PC-9 (cell line): ENCODE measurements at regions not wholly inside any gene's neighbourhood (a gene's known extent, or its start where the extent isn't known, plus 50 kb on each side); places are given as distances from the start of the nearest gene placed in this dataset.

Experiments used
- BruUV-seq: library from RNA; stranded (reverse); fragments of 400-500 nt; replicated peaks from 2 replicates; lab custom pipeline; 2021; lab: Mats Ljungman, UMichigan
- CTCF ChIA-PET: fragments of 300-600 bp; sonication (Branson Sonifier 250); formaldehyde crosslinking; loops from one replicate; lab custom pipeline; 2022; ENCODE audit warnings: antibody characterized with exemption; lab: Charles Lee
- POLR2A ChIA-PET: fragments of 300-600 bp; sonication (Branson Sonifier 250); formaldehyde crosslinking; loops from one replicate; lab custom pipeline; 2022; ENCODE audit warnings: antibody characterized with exemption; ENCODE audit not compliant: unreplicated experiment; lab: Charles Lee
- DNase-seq, 2 experiments: peaks; one replicate each; pipeline versions ENCODE4 v3.0.0 to v3.0.0-alpha.2; 2015 to 2022; ENCODE audit warnings: mixed read lengths in 1 of 2
- H2AFZ ChIP-seq: fragments of 200-600 bp; sonication (generic); 2 replicates; pipeline ENCODE4 v1.8.1; 2017; ENCODE audit warnings: antibody characterized with exemption
- H3F3A ChIP-seq: fragments of 200-600 bp; sonication (generic); 2 replicates; pipeline ENCODE4 v1.8.1; 2017; ENCODE audit warnings: antibody characterized with exemption, mild to moderate bottlenecking, low read depth; ENCODE audit not compliant: insufficient read depth
- H3K27ac ChIP-seq: fragments of 200-600 bp; sonication (generic); 2 replicates; pipeline ENCODE4 v1.6.1; 2016; ENCODE audit warnings: mixed run types
- H3K27me3 ChIP-seq: fragments of 200-600 bp; sonication (generic); 2 replicates; pipeline ENCODE4 v1.6.1; 2016; ENCODE audit warnings: low read depth, mixed run types; ENCODE audit not compliant: insufficient read depth
- H3K36me3 ChIP-seq: fragments of 200-600 bp; sonication (generic); 2 replicates; pipeline ENCODE4 v1.6.1; 2016; ENCODE audit warnings: low read depth, mixed run types
- H3K4me1 ChIP-seq: fragments of 200-600 bp; sonication (generic); replicated peaks from 2 replicates; pipeline ENCODE4 v1.6.1; 2016; ENCODE audit warnings: mixed run types; ENCODE audit not compliant: insufficient read depth
- H3K4me2 ChIP-seq: fragments of 200-600 bp; sonication (generic); 2 replicates; pipeline ENCODE4 v1.6.1; 2017; ENCODE audit warnings: mixed run types
- H3K4me3 ChIP-seq: fragments of 200-600 bp; sonication (generic); 2 replicates; pipeline ENCODE4 v1.6.1; 2016; ENCODE audit warnings: mixed run types
- H3K79me2 ChIP-seq: fragments of 200-600 bp; sonication (generic); 2 replicates; pipeline ENCODE4 v1.6.1; 2017; ENCODE audit warnings: low read depth, mixed run types
- H3K9me2 ChIP-seq: fragments of 200-600 bp; sonication (generic); 2 replicates; pipeline ENCODE4 v1.8.1; 2017; ENCODE audit warnings: mild to moderate bottlenecking; ENCODE audit not compliant: insufficient read depth
- H3K9me3 ChIP-seq: fragments of 200-600 bp; sonication (generic); 2 replicates; pipeline ENCODE4 v1.8.1; 2016; ENCODE audit warnings: low read depth; ENCODE audit not compliant: insufficient read depth
- H4K20me1 ChIP-seq: fragments of 200-600 bp; sonication (generic); 2 replicates; pipeline ENCODE4 v1.8.1; 2017; ENCODE audit not compliant: insufficient read depth
- CTCF ChIP-seq: fragments of 200-600 bp; sonication (generic); conservative IDR thresholded peaks from 2 replicates; pipeline ENCODE4 v1.6.1; 2017; ENCODE audit warnings: mixed run types, antibody characterized with exemption, mild to moderate bottlenecking, moderate library complexity
- EZH2 ChIP-seq: fragments of 200-600 bp; sonication (generic); IDR thresholded peaks from 2 replicates; pipeline ENCODE4 v1.8.0; 2017; ENCODE audit warnings: antibody characterized with exemption, low read depth
- intact Hi-C: fragments of 100-400 bp; cut with micrococcal nuclease; formaldehyde crosslinking; loops from one replicate; pipeline ENCODE4 v1.10.0; 2022; ENCODE audit not compliant: unreplicated experiment

- TF ChIP-seq CTCF (no peak), EZH2 (no peak)
- DNase-seq: no peak
- Histone ChIP-seq H3K9me3 (no peaks in the 10 kb centered on the region), H3K79me2 (no peaks in the 10 kb centered on the region), H3K4me2 (no peak overlapping the region), H4K20me1 (no peaks in the 10 kb centered on the region), H3K27me3 (peaks cover 27% of the 10 kb centered on the region; the same call in 1 of the 2 replicates), H3K4me3 (no peak overlapping the region), H3K9me2 (no peaks in the 10 kb centered on the region), H3F3A (no peaks in the 10 kb centered on the region), H2AFZ (no peak overlapping the region), H3K36me3 (no peaks in the 10 kb centered on the region), H3K4me1 (no peaks in the 10 kb centered on the region), H3K27ac (no peak overlapping the region)
- intact Hi-C loops: no loop called here
- ChIA-PET POLR2A (no interaction called here), CTCF (no interaction called here)
- no TSS peak for BruUV-seq
These were observed 137.4 kb downstream of the OR4C45 start for GRCh38 chr11:50170115-50170514.

GRCh38 chr11:50174189-50174588 is 141.5 kb downstream of the OR4C45 start:
- H3F3A ChIP-seq: no peaks in the 10 kb centered on the region
- no peak overlapping the region for H3K27ac ChIP-seq
- no peaks in the 10 kb centered on the region for H3K36me3 ChIP-seq
- no peaks in the 10 kb centered on the region for H3K79me2 ChIP-seq
- CTCF ChIA-PET: no interaction called here
- no peak for DNase-seq
- H3K4me3 ChIP-seq: no peak overlapping the region
- no peaks in the 10 kb centered on the region for H3K9me2 ChIP-seq
- no TSS peak for BruUV-seq
- no peaks in the 10 kb centered on the region for H4K20me1 ChIP-seq
- POLR2A ChIA-PET: no interaction called here
- H2AFZ ChIP-seq: no peak overlapping the region
- no peaks in the 10 kb centered on the region for H3K4me1 ChIP-seq
- H3K4me2 ChIP-seq: no peak overlapping the region
- intact Hi-C loops: no loop called here
- no peaks in the 10 kb centered on the region for H3K9me3 ChIP-seq
- peaks cover 21% of the 10 kb centered on the region; the same call in 1 of the 2 replicates for H3K27me3 ChIP-seq
- peak; percentile 47; the same call in 1 of the 2 replicates for TF ChIP-seq CTCF
- no peak for TF ChIP-seq EZH2

- ChIA-PET CTCF (no interaction called here), POLR2A (no interaction called here)
- Histone ChIP-seq H3K27me3 (peaks cover 15% of the 10 kb centered on the region; the same call in 1 of the 2 replicates), H3K9me3 (no peaks in the 10 kb centered on the region), H3K4me2 (no peak overlapping the region), H3K79me2 (no peaks in the 10 kb centered on the region), H3K4me1 (no peaks in the 10 kb centered on the region), H4K20me1 (no peaks in the 10 kb centered on the region), H3F3A (no peaks in the 10 kb centered on the region), H3K9me2 (no peaks in the 10 kb centered on the region), H2AFZ (no peak overlapping the region), H3K36me3 (no peaks in the 10 kb centered on the region), H3K4me3 (no peak overlapping the region), H3K27ac (no peak overlapping the region)
- BruUV-seq: no TSS peak
- intact Hi-C loops: no loop called here
- no peak for TF ChIP-seq EZH2
- TF ChIP-seq CTCF: no peak
- no peak for DNase-seq
These were observed 142.3 kb downstream of the OR4C45 start for GRCh38 chr11:50174975-50175374.
